NCI-H748 (cell line): ENCODE measurements at regions not wholly inside any gene's neighbourhood (a gene's known extent, or its start where the extent isn't known, plus 50 kb on each side); places are given as distances from the start of the nearest gene placed in this dataset.

ENCODE experiments used
- DNase-seq: peaks from one replicate; lab custom pipeline; 2025; ENCODE audit not compliant: unreplicated experiment; lab: John Stamatoyannopoulos, UW

GRCh38 chr18:40109252-40110049 is 1845.6 kb upstream of the PIK3C3 start:
- peak; percentile 42 for DNase-seq

DNA sequence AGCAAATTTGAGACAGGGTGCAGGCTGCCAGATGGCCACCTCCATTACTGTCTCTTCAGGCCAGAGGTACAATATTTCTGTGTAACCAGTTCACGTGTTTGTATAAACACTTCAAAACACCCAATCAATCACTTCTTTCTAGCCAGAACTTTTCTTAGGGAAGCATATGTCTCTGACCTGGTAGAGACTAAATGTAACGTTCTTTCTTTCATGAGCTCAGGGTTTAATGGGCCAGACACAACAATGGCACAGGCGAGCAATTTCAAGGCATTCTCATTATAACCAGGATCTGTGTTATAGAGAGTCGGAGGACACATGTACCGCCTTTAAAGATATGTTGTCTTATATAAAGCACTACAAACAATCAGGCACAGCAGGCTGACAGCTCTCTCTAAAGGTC is 1846.4 kb upstream of the PIK3C3 start:
- peak; percentile 54 for DNase-seq

- DNase-seq = no peak
Observed at GRCh38 chr18:40102903-40103302, 1852.1 kb upstream of the PIK3C3 start.

DNA sequence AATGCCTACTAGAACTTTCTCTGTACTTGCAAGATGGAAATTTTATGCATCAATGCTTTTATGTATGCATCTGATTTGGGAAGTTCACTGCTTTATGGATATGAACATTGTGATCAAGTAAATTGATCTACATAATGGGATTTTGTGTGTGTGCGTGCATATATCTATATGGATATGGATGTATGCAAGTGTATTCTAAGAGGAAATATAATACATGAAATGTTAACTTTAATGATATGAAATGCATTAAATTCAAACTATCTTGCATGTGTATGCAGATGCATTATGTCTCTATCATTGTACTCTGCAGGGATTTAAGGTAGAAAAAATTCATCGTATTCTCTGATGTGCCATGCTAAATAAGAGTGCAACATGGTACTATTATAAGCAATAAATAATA is 1855.4 kb upstream of the PIK3C3 start:
- DNase-seq = no peak

DNA sequence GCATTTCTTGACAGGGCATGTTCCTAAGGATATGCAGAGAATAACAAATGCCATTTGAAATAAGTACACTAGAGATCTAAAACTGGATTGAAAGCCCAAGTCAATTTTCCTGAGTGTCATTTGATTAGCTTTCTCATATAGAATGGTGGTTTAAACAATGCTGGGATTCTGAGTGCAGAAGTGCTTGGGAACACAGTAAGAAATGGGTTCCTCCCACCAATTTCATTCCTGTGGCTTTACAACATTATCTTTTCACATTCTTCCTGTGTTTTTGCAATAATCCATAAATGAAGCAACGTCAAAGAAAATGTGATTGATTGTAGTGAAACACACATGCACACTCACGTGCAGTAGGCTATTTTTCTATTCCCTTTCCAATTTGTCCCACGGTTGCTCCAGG is 1858.4 kb upstream of the PIK3C3 start:
- DNase-seq = no peak

GRCh38 chr18:40094441-40094840 is 1860.6 kb upstream of the PIK3C3 start:
- DNase-seq = no peak

- no peak for DNase-seq
Observed at GRCh38 chr18:40088130-40088529, 1866.9 kb upstream of the PIK3C3 start.

GRCh38 chr18:40079786-40080185 is 1875.2 kb upstream of the PIK3C3 start:
- DNase-seq = no peak

DNA sequence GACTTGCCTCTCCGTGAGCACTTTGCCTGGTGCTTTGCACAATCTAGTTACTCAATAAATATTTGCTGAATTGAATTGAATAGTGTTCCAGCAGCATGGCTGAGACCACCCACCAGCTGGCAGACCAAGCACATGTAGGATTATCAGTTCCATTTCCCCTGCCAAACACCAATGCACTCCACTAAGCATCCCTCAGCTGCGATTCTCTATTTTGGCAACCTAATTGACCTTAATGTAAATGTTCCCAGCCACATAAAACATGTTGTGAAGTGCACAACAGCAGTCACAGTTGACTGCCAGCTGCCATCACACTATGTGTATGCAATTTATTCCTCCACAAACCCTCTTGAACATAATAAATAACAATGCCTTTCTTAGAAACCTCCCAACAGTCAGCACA is 1879.4 kb upstream of the PIK3C3 start:
- DNase-seq = peak; percentile 83

DNA sequence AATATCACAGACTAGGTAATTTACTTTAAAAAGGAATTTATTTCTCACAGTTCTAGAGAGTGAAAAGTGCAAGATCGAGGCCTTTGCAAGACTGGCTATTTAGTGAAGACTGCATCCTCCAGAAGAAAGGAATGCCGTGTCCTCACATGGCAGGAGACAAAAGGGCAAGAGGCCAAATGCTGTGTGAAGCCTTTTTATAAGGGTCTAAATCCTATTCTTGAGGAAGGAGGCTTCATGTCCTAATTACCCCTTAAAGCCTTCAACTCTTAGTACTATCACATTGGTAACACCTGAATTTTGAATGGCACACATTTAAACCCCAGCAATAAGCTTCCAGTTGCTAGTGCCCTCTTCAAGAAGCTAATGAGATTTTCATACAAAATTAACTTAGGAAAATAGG is 1882.3 kb upstream of the PIK3C3 start:
- DNase-seq = no peak

DNA sequence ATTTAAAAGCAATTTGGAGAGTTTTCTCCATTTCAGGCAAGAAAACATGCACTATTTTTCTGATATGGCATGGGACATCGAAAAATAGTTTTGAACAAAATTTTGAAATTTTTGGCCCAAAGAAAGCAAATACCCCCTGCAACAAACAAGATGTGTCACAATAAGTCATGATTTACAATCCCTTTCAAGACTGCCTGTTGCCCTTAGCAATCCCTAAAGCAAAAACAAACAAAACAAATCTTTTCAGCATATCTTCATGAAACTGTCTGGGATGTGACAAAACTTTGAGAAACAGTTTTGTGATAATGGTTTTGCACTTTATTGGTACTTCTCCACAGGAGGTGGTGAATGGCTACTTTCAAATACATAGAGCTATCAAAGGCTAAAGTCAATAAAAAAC is 1888.7 kb upstream of the PIK3C3 start:
- DNase-seq = no peak

- no peak for DNase-seq
Observed at GRCh38 chr18:40063488-40063887, 1891.5 kb upstream of the PIK3C3 start.

- DNase-seq = no peak
Observed at GRCh38 chr18:40061086-40061485, 1893.9 kb upstream of the PIK3C3 start.

GRCh38 chr18:40060562-40060961 is 1894.5 kb upstream of the PIK3C3 start:
- DNase-seq = no peak

GRCh38 chr18:40058811-40059570 is 1896.0 kb upstream of the PIK3C3 start:
- no peak for DNase-seq

- DNase-seq = no peak
Observed at GRCh38 chr18:40056079-40056692, 1898.8 kb upstream of the PIK3C3 start.

- DNase-seq = no peak
Observed at GRCh38 chr18:40055262-40055661, 1899.8 kb upstream of the PIK3C3 start.

GRCh38 chr18:40049716-40050115 is 1905.3 kb upstream of the PIK3C3 start:
- no peak for DNase-seq

GRCh38 chr18:40048886-40049650 is 1906.0 kb upstream of the PIK3C3 start:
- DNase-seq = no peak

DNA sequence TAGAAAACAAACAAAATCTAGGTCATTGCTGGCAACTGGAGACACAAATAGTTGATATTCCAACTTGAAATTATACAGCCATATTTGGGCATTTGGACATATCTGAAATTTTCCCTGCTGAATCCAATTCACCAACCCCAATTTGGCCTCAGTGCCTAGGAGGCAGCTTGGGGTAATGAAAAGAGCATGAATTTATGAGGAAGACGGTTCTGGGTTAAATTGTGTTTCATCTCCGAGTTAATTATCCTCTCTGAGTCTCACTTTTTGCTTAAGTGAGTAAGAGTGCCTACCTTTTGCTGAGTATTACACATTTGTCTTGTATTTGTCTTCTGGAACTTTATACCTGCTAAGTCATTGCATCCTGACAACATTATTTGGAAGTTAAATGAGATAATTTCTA is 1906.8 kb upstream of the PIK3C3 start:
- DNase-seq = no peak

- DNase-seq = no peak
Observed at GRCh38 chr18:40046596-40046995, 1908.4 kb upstream of the PIK3C3 start.
